ENCODE measurements at regions not wholly inside any gene's neighbourhood (a gene's known extent, or its start where the extent isn't known, plus 50 kb on each side); places are given as distances from the start of the nearest gene placed in this dataset.
"Not testable (repeated sequence)": the region's sequence is repeated elsewhere in the genome, so short reads cannot be mapped to it uniquely, and the experiment has no call there.

DNA sequence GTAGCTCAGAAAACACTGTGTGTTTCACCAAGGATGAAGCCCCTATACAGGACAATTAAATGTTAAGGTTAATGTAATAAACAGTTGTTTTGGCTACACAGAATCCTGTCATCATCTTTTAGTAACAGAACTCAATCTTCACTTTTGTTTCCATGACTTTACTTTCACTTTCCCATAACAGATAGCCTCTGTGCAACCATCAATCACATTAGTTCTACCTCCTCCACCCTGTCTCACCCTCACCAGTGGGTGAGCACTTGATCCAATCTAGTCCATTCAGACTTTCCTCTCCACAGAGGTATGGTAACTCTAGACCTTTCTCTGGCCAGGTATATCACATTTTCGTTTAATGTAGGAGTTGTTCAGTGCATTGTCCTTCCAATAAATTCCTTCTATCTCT is 1018.5 kb downstream of the ADGRL2 start:
- H3K4me3 ChIP-seq (ENCODE audit: low read length), result no peak overlapping the region
- no peak for DNase-seq (ENCODE audit: low read depth, low spot score)

DNA sequence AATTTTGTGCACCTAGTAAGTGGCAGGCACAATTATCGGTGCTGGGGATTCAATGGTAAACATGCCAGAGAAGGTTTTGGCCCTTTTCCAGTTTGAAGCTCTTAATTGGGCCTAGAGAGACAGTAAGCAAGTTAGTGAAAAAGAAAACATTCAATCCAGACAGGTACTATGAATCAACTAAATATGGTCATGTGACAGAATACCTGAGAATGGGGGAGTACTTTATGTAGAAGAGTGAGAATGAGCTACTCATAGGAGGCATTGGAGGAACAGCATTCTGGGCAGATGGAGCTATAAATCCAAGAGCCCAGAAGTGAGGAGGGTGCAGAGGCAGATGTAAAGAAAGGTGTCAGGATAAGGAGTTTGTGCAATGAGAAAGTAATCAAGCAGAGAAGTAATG is 1017.9 kb downstream of the ADGRL2 start:
- DNase-seq (ENCODE audit: low read depth, low spot score), result no peak
- H3K4me3 ChIP-seq (ENCODE audit: low read length), result no peak overlapping the region

DNA sequence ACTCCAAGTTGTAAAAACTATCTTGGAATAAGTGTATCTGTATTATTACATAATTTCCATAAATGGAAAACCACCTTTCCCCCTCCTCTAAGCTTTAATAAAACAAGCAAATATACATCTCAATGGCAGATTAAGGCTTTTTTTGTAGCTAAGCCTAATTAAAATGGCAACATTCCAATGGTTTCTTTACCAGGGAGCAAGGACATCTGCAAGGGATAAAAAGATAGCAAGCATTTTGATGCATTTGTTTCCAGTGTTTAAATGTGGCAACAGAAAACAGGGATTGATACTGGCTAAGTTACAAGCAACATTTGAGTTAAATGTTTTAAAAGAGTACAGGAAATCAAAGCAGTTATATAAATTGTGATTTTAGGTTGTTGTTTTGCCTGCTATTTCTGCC is 1012.7 kb downstream of the ADGRL2 start:
- no peak overlapping the region for H3K4me3 ChIP-seq (ENCODE audit: low read length)
- DNase-seq (ENCODE audit: low read depth, low spot score), result no peak

DNA sequence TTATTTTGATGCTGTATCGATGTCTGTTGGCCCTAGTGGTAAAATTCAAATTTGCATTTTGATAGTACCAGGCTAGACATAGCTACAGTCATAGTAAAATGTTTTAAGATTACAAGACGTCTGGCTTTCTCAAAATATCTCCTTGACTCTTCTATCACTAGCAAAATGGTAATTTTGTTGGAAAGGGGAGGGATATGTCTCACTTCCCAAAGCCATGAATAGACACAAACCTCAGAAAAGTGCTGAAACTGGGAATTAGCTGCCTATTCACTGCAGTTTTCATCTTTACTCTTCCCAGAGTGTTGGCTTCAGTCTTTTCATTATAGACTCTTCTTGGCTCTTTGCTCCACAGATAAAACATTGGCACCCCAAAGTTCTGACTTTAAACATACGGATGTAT is 1009.9 kb downstream of the ADGRL2 start:
- no peak for DNase-seq (ENCODE audit: low read depth, low spot score)
- H3K4me3 ChIP-seq (ENCODE audit: low read length), result no peak overlapping the region

DNA sequence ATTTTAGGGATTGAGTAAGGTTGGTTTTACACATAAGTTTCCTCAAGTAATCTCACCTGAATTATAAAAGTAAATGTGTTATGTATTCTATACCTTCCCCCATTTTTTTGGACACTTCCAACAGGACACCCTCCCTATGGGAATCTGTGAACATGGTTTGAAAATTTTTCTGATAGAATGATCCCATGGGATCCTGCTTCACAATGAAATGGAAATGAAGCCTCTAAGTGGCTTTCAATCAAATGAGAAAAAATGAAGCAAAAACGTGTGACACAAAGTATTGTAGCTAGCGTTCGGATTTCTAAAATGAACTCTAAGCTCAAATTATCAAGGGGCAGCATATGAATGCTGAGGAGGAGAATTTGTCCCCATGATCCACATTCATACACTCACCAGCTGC is 1006.8 kb downstream of the ADGRL2 start:
- H3K4me3 ChIP-seq (ENCODE audit: low read length), result no peak overlapping the region
- DNase-seq (ENCODE audit: low read depth, low spot score), result no peak

DNA sequence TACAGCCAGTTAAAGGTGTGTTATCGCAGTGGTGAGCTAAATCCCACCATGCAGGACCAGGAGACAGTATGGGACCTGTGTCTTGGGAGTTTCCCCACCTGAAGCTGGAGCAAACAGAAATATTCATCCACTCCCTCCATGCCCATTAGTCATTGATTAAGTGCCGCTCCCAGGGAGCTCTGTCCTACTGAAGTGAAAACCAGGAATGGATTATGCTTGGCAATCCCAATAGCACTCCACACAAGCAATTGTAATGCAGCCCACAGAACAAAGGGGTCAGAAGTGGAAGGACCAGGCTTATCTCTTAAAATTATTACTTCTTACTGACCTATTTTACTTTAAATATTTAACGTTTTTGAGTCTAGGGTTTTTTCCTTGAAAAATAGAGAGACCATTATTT is 1005.4 kb downstream of the ADGRL2 start:
- no peak overlapping the region for H3K4me3 ChIP-seq (ENCODE audit: low read length)
- no peak for DNase-seq (ENCODE audit: low read depth, low spot score)

DNA sequence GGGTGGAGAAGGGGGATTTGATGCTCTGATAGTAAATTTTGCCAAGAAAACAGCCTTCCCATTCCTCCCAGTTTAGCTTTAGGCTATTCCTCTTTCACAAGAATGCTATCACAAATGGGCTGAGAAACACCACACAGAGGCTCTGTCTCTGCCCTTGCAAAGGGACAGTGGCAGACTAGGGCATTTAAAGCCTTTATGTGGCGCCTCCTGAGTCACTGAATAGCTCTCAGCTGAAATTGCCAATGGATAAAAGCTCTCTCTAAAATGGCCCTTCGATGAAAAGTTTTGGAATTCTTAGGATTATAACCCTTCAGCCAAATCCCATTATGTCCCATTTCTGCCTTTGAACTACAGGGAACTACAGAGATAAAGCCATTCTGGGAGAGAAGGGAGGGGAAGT is 1000.4 kb downstream of the ADGRL2 start:
- no peak for DNase-seq (ENCODE audit: low read depth, low spot score)

DNA sequence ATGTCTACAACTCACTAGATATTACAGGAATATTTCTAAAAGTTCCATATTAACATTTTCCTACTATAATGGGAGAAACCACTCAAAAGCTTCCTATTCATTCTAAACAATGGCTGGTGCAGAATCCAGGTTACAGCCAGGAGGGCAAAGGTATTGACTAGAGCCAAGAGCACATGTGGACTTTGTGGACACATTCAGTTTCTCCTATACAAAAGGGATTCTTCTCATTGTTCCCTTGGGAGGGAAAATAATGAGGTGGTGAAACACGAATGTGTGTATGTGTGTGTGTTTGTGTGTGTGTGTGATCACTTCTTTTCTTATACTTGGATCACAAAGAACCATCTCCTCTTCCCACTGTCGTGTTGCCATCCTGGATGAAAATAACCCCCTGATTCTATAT is 1000.0 kb downstream of the ADGRL2 start:
- H3K4me3 ChIP-seq (ENCODE audit: low read length), result no peak overlapping the region
- DNase-seq (ENCODE audit: low read depth, low spot score), result no peak

More for the DNA sequence above, 1000.4 kb downstream of the ADGRL2 start:
- no peak overlapping the region for H3K4me3 ChIP-seq (ENCODE audit: low read length)

DNA sequence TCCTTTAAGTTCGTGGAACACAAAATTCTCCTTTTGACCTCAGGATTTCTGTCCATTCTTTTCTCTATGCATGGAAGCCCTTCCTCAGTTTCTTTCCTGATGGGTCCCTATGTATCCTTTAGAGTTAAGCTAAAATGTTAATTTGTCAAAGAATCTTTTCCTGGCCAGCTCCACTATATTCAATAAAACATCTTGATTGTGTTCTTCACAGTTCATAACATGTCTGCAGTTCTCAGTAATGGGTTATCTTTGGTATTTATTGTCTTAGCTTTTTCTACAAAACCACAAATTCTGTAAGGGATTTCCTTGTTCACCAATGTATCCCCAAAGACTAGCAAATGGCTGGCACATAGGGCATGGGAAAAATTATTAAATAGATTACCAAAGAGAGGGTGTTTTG is 998.5 kb downstream of the ADGRL2 start:
- DNase-seq (ENCODE audit: low read depth, low spot score), result no peak
- H3K4me3 ChIP-seq (ENCODE audit: low read length), result no peak overlapping the region

DNA sequence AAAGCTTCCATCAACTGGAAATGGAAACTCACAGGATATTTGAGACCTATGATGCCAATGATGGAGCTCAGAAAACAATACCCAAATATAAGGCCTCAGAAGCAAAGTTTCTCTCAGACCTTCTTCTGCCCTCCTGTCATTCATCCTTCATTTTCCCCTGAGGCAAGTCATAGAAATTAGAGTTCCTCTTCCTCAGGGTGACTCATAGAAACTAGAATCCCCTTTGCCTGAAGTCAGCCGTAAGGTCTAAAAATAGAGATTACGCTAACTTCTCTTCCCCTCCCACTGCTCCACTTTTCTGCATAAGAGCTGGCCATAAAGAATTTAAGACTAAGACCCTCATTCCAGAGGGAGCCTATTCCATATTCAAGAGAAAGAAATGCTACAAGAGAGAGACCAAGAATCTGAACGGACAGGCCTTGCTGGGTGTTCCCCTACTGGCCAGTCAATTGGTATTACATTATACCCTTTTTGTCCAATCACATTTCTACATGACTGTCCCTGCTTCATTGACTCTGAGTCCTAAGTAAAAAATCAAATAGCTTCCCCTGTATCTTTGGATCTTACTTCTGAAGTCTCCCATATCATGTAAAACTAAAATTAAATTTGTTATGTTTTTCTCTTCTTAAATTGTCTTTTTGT is 994.9 kb downstream of the ADGRL2 start:
- DNase-seq (ENCODE audit: low read depth, low spot score), result no peak
- H3K4me3 ChIP-seq (ENCODE audit: low read length), result no peak overlapping the region

DNA sequence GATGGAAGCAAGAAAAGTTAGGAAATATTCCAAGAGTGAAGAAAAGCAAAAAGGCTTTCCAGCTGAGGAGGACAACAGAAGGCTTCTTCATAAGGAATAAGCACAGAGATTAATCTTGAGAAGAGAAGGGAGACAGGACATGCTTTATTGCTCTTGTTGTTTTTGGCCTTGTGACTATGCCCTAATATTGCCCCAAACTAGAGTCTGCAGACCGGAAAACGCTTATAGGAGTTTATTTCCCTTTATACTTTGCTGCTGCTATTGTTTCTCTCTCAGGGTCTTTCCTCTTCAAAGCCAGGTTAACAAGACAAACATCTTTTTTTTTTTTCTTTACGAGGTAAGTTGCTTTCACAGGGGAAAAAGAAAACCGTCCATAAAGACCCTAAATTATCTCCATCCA is 991.4 kb downstream of the ADGRL2 start:
- no peak overlapping the region for H3K4me3 ChIP-seq (ENCODE audit: low read length)
- DNase-seq (ENCODE audit: low read depth, low spot score), result no peak

DNA sequence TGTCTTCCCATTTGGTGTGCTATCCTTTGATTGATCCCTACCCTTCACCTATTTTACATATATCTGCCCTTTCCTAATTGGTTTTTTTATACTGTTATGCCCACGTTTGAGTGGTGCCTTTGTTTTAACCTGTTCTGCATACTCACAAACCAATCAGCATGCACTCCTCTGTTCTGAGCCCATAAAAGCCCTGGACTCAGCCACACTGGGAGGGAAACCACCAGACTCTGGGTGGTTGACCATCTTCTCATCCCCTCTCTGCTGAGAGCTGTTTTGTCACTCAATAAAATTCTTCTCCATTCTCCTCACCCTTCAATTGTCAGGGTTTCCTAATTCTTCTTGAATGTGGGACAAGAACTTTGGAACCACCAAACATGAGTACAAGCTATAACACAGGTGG is 989.8 kb downstream of the ADGRL2 start:
- H3K4me3 ChIP-seq (ENCODE audit: low read length), result no peak overlapping the region
- DNase-seq (ENCODE audit: low read depth, low spot score), result no peak

DNA sequence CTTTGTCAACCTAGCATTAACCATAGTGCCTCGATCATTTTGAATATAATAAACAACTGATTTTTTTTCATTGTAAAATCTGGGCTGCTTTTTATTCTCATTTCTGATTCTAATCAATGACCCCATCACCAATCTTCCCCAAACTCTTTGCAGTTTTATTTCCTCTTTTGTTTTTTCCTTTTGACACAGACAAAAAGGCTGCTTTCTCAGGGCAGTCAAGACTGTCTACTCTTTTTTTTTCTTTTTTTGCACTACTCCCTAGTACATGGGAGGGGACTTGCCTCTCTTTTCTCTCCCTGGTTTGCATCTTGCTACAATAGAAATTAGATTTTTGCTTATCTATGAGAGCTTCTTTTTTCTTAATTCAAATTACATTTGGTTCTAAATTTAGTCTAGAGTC is 987.9 kb downstream of the ADGRL2 start:
- no peak overlapping the region for H3K4me3 ChIP-seq (ENCODE audit: low read length)
- no peak for DNase-seq (ENCODE audit: low read depth, low spot score)

DNA sequence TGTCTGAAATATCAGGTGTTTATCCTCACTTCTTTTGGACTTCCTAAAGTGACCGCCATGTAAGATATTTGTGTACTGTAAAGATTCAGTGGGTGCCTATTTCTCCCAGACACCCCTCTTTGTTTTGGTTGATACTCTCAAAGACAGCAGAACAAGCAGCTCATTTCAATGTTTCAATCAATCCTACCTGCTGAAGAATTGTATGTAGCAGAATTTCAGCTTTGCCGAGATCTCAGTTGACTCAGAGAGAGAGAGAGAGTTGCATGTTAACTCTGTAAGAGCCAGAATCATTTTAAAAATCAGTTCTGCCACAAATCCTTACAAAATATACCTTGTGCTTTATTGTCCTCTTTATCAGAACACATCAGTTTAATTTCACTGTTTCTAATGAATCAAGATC is 987.3 kb downstream of the ADGRL2 start:
- no peak overlapping the region for H3K4me3 ChIP-seq (ENCODE audit: low read length)
- DNase-seq (ENCODE audit: low read depth, low spot score), result no peak

DNA sequence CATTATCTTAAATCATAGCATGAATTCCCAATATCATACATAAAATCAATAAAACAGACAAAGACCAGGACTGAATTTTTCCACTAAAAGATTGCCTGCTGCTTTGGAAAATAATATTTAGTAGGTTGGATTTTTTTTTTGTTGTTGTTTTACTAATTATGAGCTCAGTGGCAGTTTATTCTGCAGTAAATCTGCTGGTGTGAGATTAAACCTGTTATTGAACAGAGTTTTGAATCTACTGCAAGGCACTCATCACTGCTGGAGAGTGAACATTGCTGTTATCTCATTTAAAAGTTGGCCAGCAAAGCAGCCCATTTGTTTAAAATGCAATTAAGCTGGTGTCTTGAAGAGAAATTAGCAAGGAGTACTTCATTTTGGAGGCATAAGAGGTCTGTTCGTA is 986.1 kb downstream of the ADGRL2 start:
- no peak for DNase-seq (ENCODE audit: low read depth, low spot score)
- no peak overlapping the region for H3K4me3 ChIP-seq (ENCODE audit: low read length)

DNA sequence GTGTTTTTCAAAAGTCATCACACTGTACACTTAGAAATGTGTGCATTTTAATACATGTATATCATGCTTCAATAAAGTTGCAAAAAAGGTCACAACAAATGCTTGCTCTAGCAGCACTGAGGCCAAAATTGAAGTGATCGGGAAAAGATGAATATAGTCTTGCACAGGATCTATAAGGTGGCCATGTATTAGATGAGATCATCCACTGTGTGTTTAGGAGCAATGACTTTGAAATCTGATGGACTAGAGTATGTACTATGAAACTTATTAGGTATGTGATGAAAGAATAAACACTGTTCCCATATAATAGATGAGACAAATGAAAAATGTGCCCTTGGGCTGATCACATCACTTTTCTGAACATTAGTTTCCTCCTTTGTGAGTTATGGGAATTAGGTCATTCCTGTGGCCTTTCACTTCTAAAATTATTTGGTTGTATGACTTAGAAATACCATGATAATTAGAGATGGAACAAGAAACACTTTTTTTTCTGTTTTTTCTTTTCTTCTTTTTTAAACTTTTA is 984.6 kb downstream of the ADGRL2 start:
- no peak for DNase-seq (ENCODE audit: low read depth, low spot score)
- H3K4me3 ChIP-seq (ENCODE audit: low read length), result no peak overlapping the region

DNA sequence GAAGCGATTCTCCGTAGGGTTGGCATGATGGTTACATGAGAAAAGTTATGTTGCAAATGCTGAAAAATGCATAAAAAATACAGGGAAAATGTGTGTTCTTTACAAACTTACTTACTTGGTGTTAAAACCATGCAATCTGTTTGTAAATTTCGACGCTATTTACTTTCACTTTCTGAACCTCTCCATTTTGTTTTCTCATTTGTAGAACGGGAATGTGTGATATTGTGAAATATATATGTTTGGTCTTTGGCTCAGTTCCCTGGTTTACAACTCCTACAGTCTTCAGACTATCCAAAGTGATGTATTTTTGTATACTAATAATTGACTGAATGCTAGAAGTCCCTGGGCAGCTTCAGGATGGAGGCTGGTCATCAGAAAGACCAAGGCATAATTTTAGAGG is 982.3 kb downstream of the ADGRL2 start:
- no peak overlapping the region for H3K4me3 ChIP-seq (ENCODE audit: low read length)
- DNase-seq (ENCODE audit: low read depth, low spot score), result no peak

DNA sequence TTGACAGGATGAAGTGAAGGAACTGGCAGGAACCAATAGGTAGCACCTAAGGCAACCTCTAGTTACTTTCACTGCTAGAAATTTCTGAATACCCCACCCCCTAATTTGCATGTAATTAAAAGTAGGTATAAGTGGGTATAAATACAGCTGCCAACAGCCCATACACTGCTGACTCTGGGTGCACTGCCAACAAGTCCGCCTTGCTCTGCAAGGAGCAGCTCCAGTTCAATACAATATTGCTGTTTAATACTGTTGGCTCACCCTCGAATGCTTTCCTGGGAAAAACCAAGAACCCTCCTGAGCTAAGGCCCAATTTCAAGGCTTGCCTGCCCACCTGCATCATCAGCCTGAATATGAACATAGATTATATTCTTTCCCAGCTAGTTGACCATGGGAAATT is 981.9 kb downstream of the ADGRL2 start:
- no peak overlapping the region for H3K4me3 ChIP-seq (ENCODE audit: low read length)

DNA sequence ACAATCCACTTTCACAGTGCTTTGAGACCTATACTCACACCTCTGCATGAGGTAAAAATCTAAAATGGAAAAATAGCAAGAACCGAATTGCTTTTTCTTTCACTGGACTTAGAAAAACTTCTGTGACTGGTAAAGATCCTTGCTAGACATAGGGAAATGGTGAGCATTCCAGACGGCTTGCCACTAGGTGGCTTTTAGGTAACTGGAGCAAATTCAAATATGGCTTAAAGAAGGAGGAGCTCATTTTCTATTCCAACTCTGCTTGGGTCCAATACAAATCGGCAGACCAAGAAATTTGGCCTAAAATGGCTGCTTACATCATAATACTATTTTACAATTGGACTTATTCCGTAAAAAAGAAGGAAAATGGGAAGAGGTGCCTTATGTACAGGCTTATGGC is 977.9 kb downstream of the ADGRL2 start:
- no peak for DNase-seq (ENCODE audit: low read depth, low spot score)
- no peak overlapping the region for H3K4me3 ChIP-seq (ENCODE audit: low read length)

More for the DNA sequence above, 981.9 kb downstream of the ADGRL2 start:
- DNase-seq (ENCODE audit: low read depth, low spot score), result no peak

DNA sequence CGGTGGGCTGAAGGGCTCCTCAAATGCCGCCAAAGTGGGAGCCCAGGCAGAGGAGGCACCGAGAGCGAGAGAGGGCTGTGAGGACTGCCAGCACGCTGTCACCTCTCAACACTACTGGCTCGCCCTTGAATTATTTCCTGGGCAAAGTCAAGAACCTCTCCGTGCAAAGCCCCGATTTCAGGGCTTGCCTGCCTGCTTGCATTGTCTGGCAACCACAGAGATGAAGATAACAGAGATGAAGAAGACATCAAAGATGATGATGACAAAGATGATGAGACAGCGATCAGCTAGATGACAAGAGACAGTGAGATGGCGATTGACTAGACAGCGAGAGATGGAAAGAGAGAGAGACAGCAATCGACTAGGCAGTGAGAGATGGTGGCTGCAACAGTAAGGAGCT is 976.5 kb downstream of the ADGRL2 start:
- no peak for DNase-seq (ENCODE audit: low read depth, low spot score)
- H3K4me3 ChIP-seq (ENCODE audit: low read length), result no peak overlapping the region

DNA sequence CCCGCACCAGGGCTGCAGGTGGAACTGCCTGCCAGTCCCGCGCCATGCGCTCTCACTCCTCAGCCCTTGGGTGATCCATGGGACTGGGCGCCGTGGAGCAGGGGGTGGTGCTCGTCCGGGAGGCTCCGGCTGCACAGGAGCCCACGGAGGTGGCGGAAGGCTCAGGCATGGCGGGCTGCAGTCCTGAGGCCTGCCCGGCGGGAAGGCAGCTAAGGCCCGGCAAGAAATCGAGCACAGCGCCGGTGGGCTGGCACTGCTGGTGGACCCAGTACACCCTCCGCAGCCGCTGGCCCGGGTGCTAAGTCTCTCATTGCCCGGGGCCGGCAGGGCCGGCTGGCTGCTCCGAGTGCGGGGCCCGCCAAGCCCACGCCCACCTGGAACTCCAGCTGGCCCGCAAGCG is 976.0 kb downstream of the ADGRL2 start:
- H3K4me3 ChIP-seq (ENCODE audit: low read length); DNase-seq (ENCODE audit: low read depth, low spot score): not testable (repeated sequence)
